NB4 (cell line): ENCODE measurements at regions not wholly inside any gene's neighbourhood (a gene's known extent, or its start where the extent isn't known, plus 50 kb on each side); places are given as distances from the start of the nearest gene placed in this dataset.

Source experiments
- MYC ChIP-seq: IDR thresholded peaks from 2 replicates; pipeline ENCODE4 v1.6.1; 2011; ENCODE audit warnings: low read depth, low read length
- POLR2A ChIP-seq: IDR thresholded peaks from 2 replicates; pipeline ENCODE4 v1.6.1; 2011; ENCODE audit warnings: mild to moderate bottlenecking; ENCODE audit not compliant: insufficient read length; ENCODE audit errors: extremely low read depth
- TF ChIP-seq, protein P1 (sequence below): IDR thresholded peaks from one replicate; pipeline ENCODE4 v1.5.1; 2012; ENCODE audit warnings: low read depth, low read length
- TF ChIP-seq, protein P2 (sequence below): IDR thresholded peaks from 2 replicates; pipeline ENCODE4 v1.6.1; 2011; ENCODE audit warnings: low read depth, low read length

DNA sequence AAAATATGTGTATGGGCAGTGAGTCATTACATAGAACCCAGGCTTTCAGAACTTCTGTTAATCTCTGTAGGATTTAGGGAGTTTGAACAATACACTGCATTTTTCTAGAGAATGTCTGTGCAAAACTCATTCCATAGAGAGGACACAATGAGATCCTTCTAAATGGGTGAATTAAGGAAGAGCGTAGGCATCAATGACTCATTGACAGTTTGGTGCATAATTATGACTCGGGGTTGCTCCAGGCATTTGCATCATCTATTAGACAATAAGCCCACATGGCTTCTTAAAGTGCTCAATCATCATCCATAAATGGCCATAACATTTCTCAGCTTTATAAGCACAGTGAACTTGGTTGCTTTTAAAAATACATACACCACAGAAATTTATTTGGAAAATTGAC is 625.5 kb downstream of the CDH26 start:
- TF ChIP-seq, protein P1, sequence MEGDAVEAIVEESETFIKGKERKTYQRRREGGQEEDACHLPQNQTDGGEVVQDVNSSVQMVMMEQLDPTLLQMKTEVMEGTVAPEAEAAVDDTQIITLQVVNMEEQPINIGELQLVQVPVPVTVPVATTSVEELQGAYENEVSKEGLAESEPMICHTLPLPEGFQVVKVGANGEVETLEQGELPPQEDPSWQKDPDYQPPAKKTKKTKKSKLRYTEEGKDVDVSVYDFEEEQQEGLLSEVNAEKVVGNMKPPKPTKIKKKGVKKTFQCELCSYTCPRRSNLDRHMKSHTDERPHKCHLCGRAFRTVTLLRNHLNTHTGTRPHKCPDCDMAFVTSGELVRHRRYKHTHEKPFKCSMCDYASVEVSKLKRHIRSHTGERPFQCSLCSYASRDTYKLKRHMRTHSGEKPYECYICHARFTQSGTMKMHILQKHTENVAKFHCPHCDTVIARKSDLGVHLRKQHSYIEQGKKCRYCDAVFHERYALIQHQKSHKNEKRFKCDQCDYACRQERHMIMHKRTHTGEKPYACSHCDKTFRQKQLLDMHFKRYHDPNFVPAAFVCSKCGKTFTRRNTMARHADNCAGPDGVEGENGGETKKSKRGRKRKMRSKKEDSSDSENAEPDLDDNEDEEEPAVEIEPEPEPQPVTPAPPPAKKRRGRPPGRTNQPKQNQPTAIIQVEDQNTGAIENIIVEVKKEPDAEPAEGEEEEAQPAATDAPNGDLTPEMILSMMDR, result no peak
- no peak for TF ChIP-seq POLR2A
- TF ChIP-seq, protein P2, sequence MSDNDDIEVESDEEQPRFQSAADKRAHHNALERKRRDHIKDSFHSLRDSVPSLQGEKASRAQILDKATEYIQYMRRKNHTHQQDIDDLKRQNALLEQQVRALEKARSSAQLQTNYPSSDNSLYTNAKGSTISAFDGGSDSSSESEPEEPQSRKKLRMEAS, result no peak
- TF ChIP-seq MYC, result no peak
